OCI-LY3 (cell line): ENCODE measurements at regions not wholly inside any gene's neighbourhood (a gene's known extent, or its start where the extent isn't known, plus 50 kb on each side); places are given as distances from the start of the nearest gene placed in this dataset.

ENCODE experiments used
- H2AFZ ChIP-seq: fragments of 200-600, 300-600 bp; shearing (Covaris generic); 2 replicates; pipeline ENCODE4 v1.6.0; 2014; ENCODE audit warnings: antibody characterized with exemption, low read depth, low read length
- H3K27ac ChIP-seq: fragments of 200-600, 300-600 bp; sonication (generic); 2 replicates; pipeline ENCODE4 v1.5.1; 2014; ENCODE audit warnings: mild to moderate bottlenecking, low read length, moderate library complexity, mixed read lengths
- H3K27me3 ChIP-seq: fragments of 200-600, 300-600 bp; sonication (generic); 2 replicates; pipeline ENCODE4 v1.6.1; 2014; ENCODE audit warnings: low read depth, low read length, mixed read lengths
- H3K36me3 ChIP-seq: fragments of 200-600, 300-600 bp; sonication (generic); replicated peaks from 2 replicates; pipeline ENCODE3; 2014; ENCODE audit warnings: low read depth, low read length, mixed read lengths
- H3K4me1 ChIP-seq: fragments of 300-600, 200-600 bp; sonication (generic); 2 replicates; pipeline ENCODE4 v1.6.1; 2014; ENCODE audit warnings: low read length, mixed read lengths
- H3K4me2 ChIP-seq: fragments of 200-600, 300-600 bp; sonication (generic); 2 replicates; pipeline ENCODE4 v1.6.1; 2014; ENCODE audit warnings: low read length, mixed read lengths
- H3K4me3 ChIP-seq: fragments of 300-600, 200-600 bp; sonication (generic); 2 replicates; pipeline ENCODE4 v1.5.1; 2014; ENCODE audit warnings: antibody characterized with exemption, mild to moderate bottlenecking, low read length, moderate library complexity
- H3K79me2 ChIP-seq: fragments of 300-600, 200-600 bp; shearing (Covaris generic); 2 replicates; pipeline ENCODE4 v1.6.1; 2014; ENCODE audit warnings: mild to moderate bottlenecking, low read length, mixed read lengths
- H3K9ac ChIP-seq: fragments of 300-600, 200-600 bp; shearing (Covaris generic); 2 replicates; pipeline ENCODE4 v1.6.0; 2014; ENCODE audit warnings: mild to moderate bottlenecking, low read length, moderate library complexity
- H3K9me3 ChIP-seq: fragments of 200-600, 300-600 bp; shearing (Covaris generic); 2 replicates; pipeline ENCODE4 v1.6.1; 2014; ENCODE audit warnings: low read length, mixed read lengths; ENCODE audit not compliant: insufficient read depth
- H4K20me1 ChIP-seq: fragments of 200-600, 300-600 bp; sonication (generic); 2 replicates; pipeline ENCODE4 v1.6.1; 2016; ENCODE audit warnings: low read length, mixed read lengths; ENCODE audit not compliant: insufficient read depth
- EZH2phosphoT487 ChIP-seq: fragments of 200-600 bp; shearing (Covaris generic); IDR thresholded peaks from 2 replicates; pipeline ENCODE4 v1.6.1; 2018; ENCODE audit warnings: antibody characterized with exemption, mixed run types, low read depth
- TF ChIP-seq, protein P1 (sequence below): fragments of 200-600, 300-600 bp; sonication (generic); IDR thresholded peaks from 2 replicates; pipeline ENCODE4 v1.5.1; 2014; ENCODE audit warnings: antibody characterized with exemption, low read length, low read depth

DNA sequence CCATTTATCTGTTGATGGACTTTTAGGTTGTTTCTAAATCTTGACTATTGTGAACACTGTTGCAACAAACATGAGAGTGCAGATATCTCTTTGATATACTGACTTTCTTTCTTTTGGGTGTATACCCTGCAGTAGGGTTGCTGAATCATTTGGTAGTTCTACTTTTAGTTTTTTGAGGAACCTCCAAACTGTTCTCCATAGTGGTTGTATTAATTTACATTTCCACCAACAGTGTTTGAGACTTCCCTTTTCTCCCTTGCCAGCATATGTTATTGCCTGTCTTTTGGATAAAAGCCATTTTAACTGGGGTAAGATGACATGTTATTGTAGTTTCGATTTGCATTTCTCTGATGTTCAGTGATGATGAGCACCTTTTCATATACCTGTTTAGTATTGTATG lies 330.0 kb downstream of the DDX10 start:
- H2AFZ ChIP-seq = no peak overlapping the region
- no peak overlapping the region for H3K27ac ChIP-seq
- no peaks in the 10 kb centered on the region for H3K9me3 ChIP-seq
- no peak overlapping the region; the same call in 1 of the 2 replicates for H3K4me2 ChIP-seq
- no peak overlapping the region for H3K9ac ChIP-seq
- no peak overlapping the region for H3K4me3 ChIP-seq
- H3K79me2 ChIP-seq = no peaks in the 10 kb centered on the region
- no peak for TF ChIP-seq EZH2phosphoT487
- TF ChIP-seq, protein P1, sequence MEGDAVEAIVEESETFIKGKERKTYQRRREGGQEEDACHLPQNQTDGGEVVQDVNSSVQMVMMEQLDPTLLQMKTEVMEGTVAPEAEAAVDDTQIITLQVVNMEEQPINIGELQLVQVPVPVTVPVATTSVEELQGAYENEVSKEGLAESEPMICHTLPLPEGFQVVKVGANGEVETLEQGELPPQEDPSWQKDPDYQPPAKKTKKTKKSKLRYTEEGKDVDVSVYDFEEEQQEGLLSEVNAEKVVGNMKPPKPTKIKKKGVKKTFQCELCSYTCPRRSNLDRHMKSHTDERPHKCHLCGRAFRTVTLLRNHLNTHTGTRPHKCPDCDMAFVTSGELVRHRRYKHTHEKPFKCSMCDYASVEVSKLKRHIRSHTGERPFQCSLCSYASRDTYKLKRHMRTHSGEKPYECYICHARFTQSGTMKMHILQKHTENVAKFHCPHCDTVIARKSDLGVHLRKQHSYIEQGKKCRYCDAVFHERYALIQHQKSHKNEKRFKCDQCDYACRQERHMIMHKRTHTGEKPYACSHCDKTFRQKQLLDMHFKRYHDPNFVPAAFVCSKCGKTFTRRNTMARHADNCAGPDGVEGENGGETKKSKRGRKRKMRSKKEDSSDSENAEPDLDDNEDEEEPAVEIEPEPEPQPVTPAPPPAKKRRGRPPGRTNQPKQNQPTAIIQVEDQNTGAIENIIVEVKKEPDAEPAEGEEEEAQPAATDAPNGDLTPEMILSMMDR = no peak
- no peaks in the 10 kb centered on the region for H3K27me3 ChIP-seq
- H3K4me1 ChIP-seq = peaks cover 13% of the 10 kb centered on the region
- H4K20me1 ChIP-seq = no peaks in the 10 kb centered on the region
- no peaks in the 10 kb centered on the region for H3K36me3 ChIP-seq

DNA sequence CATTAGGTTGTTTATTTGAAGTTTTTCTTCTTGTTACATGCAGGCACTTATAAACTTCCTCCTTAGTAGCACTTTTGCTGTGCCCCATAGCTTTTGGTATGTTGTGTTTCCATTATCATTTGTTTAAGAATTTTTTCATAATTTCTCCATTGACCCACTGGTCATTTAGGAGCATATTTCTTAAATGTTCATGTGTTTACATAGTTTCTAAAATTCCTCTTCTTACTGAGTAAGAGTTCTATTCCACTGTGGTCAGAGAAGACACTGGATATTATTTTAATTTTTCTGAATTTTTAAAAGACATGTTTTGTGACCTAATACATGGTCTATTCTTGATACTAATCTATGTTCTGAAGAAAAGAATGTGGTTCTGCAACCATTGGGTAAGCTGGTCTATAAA lies 333.0 kb downstream of the DDX10 start:
- no peaks in the 10 kb centered on the region for H3K9me3 ChIP-seq
- no peak overlapping the region for H3K27ac ChIP-seq
- no peak overlapping the region for H2AFZ ChIP-seq
- TF ChIP-seq EZH2phosphoT487 = no peak
- TF ChIP-seq, protein P1 = no peak
- H3K4me3 ChIP-seq = no peak overlapping the region
- H3K27me3 ChIP-seq = no peaks in the 10 kb centered on the region
- H3K4me2 ChIP-seq = no peak overlapping the region
- H3K79me2 ChIP-seq = no peaks in the 10 kb centered on the region
- H3K4me1 ChIP-seq = peaks cover 13% of the 10 kb centered on the region
- H4K20me1 ChIP-seq = no peaks in the 10 kb centered on the region
- H3K9ac ChIP-seq = no peak overlapping the region
- no peaks in the 10 kb centered on the region for H3K36me3 ChIP-seq

DNA sequence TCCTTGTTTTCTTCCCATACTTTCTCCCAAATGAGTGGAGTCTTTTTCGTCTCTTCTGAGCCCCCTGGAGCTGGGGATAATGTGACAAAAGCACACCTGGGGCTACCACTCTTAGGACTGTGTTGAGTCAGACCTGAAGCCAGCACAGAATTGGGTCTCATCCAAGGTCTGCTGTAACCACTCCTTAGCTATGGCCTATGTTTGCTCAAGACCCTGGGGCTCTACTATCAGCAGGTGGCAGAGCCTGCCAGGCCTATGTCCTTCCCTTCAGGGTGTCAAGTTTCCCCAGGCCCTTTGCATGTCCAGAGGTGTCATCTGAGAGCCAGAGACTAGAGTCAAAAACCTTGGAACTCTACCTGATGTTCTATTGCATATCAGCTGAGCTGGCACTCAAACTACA lies 335.7 kb downstream of the DDX10 start:
- H3K27me3 ChIP-seq = no peaks in the 10 kb centered on the region
- H4K20me1 ChIP-seq = no peaks in the 10 kb centered on the region
- H3K4me1 ChIP-seq = peaks cover 2% of the 10 kb centered on the region
- no peak overlapping the region for H3K4me2 ChIP-seq
- TF ChIP-seq, protein P1 = no peak
- no peak for TF ChIP-seq EZH2phosphoT487
- H3K36me3 ChIP-seq = no peaks in the 10 kb centered on the region
- H3K9me3 ChIP-seq = no peaks in the 10 kb centered on the region
- H3K9ac ChIP-seq = no peak overlapping the region
- no peaks in the 10 kb centered on the region for H3K79me2 ChIP-seq
- no peak overlapping the region for H3K27ac ChIP-seq
- H2AFZ ChIP-seq = no peak overlapping the region
- no peak overlapping the region for H3K4me3 ChIP-seq

DNA sequence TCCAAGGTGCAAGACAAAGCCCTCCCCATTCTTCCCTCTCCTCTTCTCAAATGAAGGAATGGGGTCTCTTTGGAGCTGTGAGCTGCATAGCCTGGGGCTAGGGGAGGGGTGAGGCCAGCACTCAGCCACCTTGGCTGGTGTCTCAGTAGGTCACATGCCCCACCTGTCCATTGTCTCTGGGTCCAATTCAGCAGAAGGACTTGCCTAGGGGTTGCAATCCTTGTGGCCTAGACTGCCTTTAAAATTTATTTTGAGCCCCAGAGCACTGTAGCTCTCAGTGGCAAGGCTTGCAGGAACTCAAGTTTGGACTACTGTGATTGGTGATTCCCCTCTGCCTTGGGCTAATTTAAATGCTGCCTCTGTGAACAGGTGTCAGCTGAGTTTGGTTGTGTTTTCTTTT lies 336.7 kb downstream of the DDX10 start:
- Histone ChIP-seq H3K36me3 (no peaks in the 10 kb centered on the region), H3K4me2 (no peak overlapping the region), H3K27me3 (no peaks in the 10 kb centered on the region), H3K9me3 (no peaks in the 10 kb centered on the region), H3K9ac (no peak overlapping the region), H3K79me2 (no peaks in the 10 kb centered on the region), H3K27ac (no peak overlapping the region), H2AFZ (no peak overlapping the region), H4K20me1 (no peaks in the 10 kb centered on the region), H3K4me3 (no peak overlapping the region), H3K4me1 (no peaks in the 10 kb centered on the region)
- no peak for TF ChIP-seq EZH2phosphoT487
- TF ChIP-seq, protein P1 = no peak
